ENCODE measurements at regions not wholly inside any gene's neighbourhood (a gene's known extent, or its start where the extent isn't known, plus 50 kb on each side); places are given as distances from the start of the nearest gene placed in this dataset.
A peak's percentile ranks its signal among the peaks of the same experiment; 100 is the strongest.

DNA sequence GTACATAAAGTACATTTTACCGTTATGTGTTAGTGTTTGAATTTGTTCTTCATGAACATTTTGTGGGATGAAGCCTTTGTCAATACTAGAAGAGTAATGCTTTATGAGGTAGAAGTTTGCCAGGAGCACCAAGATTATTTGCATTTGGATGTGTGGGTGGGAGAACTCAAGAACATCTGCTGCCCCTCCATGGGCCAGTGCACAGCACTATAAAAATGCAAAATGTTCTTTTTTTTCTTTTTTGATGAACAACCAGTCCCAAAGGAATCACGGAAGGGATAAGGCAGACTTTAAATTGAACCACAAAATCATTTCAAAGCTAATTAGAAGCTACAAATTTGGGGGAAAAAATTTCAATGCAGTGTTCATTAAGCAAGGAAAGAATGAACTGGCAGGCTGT lies 300.3 kb upstream of the NWD2 start:
- DNase-seq: no peak

DNA sequence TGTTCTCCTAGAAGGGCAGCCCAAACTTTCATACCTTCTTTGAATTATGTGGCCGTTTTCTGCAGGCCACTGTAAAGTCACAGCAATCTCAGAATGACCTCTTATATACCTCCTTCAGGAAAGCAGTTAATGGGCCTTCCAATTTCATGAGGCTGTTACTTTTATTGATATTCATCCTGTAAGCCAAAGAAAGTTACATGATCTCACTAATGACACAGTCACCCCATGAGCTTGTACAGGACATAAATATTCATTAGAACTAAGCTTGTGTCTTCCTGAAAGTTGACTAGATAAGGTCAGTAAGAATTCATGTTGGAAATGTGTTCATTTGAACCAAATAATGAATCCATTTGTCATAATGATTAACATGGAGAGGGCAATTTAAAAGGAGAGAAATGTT lies 283.1 kb upstream of the NWD2 start:
- DNase-seq: no peak

DNA sequence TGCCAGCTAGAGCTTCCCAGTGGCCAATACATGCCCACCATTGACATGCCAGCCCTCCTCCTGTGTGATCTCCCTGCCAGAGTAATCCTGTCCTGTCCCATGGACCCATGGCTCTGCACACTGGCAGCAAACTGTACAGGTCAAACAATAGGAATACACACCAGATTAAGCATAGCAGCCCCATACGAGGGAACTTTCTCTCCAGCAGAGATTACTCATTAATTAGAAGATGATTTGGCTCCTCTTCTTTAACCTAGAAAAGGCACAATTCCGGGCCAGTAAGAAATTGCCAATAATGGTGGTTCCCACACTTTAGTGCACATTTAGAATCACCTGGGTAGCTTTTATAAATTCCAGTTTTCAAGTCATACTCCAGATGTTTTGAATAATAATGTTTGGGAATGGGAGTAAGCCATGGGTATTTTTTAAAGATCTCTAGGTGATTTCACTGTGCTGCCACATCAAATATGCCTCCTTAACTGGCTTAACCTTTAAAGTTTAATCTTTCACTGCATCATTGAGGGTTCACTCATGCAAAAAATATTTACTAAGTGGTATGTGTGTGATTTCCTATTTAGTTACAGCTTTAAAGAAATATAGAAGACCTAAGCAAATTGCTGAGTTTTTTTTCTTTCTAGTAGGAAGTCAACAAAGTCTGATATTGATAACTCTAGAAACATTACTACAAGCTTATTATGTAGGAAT lies 277.6 kb upstream of the NWD2 start:
- DNase-seq: no peak

- DNase-seq: no peak
Observed at GRCh38 chr4:36979533-36979932, 265.0 kb upstream of the NWD2 start.

DNA sequence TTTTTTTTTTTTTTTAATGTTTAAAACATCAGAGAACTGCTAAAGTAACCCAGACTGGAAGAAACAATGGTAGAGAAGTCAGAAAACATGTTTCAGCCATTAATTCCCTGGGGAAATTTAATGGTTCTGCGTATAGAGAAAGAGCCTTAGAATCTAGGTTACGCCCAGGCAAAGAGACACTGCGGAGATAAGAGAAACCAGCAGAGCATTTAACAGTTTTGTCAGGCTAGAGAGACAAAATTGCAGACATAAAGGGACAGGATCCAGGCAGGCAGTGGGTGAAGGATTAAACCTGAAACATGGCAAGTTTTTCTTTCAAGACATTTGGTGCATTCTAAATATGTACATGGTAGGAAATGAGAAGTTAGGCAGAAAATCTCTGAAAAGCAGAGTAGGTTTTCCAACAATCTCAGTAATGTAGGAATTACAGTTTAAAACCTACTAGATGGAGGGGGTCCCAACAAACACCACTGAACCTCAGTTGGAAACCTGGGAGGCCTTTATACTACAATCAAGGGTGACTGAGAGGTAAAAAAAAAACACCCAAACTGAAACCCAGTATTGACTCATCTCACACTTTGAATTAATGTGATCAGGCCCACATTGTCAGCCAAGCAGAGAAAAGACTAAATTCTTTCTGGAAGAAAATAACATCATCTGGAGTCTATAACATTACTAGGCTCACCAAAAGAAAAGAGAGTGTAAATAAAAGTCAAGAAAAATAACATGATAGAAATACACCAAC lies 254.2 kb upstream of the NWD2 start:
- no peak for DNase-seq

GRCh38 chr4:36997727-36998126 lies 246.8 kb upstream of the NWD2 start:
- no peak for DNase-seq

DNA sequence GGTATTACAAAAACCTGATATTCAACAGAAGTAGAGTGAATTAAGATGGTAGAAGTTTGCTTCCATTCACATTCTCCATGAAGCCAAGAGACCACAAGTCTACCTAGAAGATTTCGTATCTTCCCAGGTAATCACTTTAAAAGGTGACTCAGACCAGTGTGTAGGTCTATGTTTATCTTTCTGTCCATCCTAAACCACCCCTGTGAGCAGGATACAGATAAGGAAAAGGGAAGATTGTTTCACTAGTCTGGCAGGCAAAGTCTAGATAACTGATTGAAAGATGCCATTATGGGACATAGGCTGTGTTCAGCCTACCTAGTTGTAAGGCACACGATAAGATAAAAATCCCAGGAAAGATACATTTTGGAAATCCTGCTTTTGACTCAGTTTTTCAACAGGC lies 244.3 kb upstream of the NWD2 start:
- no peak for DNase-seq

- DNase-seq: no peak
Observed at GRCh38 chr4:37001688-37002436, 242.7 kb upstream of the NWD2 start.

- DNase-seq: no peak
Observed at GRCh38 chr4:37002625-37003024, 241.9 kb upstream of the NWD2 start.

GRCh38 chr4:37008199-37008598 lies 236.3 kb upstream of the NWD2 start:
- no peak for DNase-seq

- no peak for DNase-seq
Observed at GRCh38 chr4:37014584-37014983, 230.0 kb upstream of the NWD2 start.

DNA sequence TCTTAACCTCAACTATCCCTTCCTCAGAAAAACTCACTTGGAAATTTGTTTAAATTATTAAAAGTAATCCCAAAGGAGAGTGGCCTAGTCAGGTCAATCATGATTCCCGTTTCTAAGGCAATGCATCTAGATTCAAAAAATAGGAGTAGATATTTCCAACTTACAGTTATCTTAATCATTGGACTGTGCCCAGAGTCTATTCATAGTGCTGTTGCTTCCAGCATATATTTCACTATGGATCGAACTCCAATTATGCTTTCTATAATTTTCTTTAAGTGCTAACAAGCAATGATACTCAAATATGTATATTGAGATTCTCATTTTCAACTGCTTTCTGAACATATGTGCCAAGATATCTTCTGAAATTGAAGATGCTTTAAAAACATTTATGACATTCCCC lies 229.2 kb upstream of the NWD2 start:
- DNase-seq: no peak

DNA sequence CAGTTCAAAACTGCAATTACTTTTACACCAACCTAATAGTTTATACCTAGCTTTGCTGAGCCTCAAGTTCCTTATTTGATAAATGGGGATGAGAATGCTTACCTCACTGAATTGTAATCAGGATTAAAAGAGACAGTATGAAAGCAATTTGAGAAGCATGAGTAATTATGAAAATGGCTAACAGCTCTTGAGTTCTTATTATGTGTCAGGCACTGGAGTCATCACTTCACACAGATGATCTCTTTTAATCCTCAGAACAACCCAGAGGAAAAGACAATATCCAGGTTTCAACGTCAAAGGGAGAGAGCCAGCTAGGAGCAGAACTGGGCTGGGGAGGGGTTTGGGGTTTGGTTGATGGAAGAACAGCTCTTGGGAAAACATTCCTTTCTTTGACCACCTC lies 221.0 kb upstream of the NWD2 start:
- no peak for DNase-seq

DNA sequence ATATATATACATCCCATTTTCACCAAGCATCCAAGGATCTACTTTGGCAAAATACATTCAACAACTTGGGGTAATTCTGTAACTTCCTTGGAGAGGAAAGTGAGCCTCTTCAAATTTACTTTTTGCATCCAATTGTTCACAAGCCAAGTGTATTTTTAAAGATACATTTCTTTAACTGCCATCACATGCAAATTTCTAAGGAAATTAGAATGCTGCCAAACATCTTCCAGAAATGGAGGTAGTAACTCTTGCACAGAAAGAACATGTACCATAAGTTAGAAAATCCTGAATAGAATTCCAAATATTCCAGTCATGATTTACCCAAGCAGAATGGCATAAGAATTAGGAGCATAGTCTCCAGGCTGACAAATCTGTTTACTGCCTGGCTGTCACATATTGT lies 220.5 kb upstream of the NWD2 start:
- no peak for DNase-seq

GRCh38 chr4:37040816-37041215 lies 203.7 kb upstream of the NWD2 start:
- DNase-seq: no peak

DNA sequence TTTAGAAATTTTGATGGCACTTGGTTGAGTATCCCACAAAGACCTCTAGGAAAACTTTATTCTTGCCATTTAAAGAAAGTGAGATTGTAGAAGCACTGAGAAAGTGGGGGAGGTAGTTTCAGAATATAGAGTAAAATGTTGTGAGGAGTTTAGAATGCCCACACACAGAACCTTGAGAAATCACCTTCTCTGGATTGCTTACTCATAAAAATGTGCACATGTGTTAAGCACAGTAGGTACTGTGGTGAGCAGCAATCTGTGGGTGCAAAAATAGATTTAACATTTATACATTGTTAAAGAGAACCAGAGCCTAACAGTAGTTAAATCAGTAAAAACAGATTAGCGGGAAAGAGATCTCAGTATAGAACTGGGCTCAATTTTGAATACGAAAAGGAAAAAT lies 201.2 kb upstream of the NWD2 start:
- DNase-seq: no peak

- no peak for DNase-seq
Observed at GRCh38 chr4:37051111-37051510, 193.4 kb upstream of the NWD2 start.

GRCh38 chr4:37051866-37052265 lies 192.7 kb upstream of the NWD2 start:
- no peak for DNase-seq

- DNase-seq: peak in 3 of 56 donors; percentile 0 to 5 (median 3)
Observed at GRCh38 chr4:37054531-37055077, 189.9 kb upstream of the NWD2 start.

GRCh38 chr4:37058826-37059225 lies 185.7 kb upstream of the NWD2 start:
- DNase-seq: no peak

DNA sequence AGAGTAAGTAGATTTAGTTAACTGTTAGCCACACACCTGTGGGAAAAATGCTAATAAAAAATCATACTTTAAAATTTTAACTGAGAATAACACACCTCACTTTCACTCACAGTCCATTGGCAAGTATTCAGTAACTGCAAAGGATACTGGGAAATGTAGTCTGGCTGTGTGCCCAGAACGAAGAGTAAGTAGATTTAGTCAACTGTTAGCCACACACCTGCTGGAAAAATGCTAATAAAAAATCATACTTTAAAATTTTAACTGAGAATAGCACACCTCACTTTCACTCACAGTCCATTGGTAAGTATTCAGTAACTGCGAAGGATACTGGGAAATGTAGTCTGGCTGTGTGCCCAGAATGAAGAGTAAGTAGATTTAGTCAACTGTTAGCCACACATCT lies 178.4 kb upstream of the NWD2 start:
- DNase-seq: no peak

GRCh38 chr4:37068580-37068979 lies 176.0 kb upstream of the NWD2 start:
- DNase-seq: peak in 1 of 56 donors; percentile 3
